Thyroid gland (tissue), 4 donors: ENCODE measurements at regions not wholly inside any gene's neighbourhood (a gene's known extent, or its start where the extent isn't known, plus 50 kb on each side); places are given as distances from the start of the nearest gene placed in this dataset.

ENCODE experiments used
- DNase-seq, 2 donors: peaks; one replicate each; pipeline ENCODE4 v3.0.0-alpha.2; 2019
- H3K27ac ChIP-seq, 3 donors: fragments of 200-600 bp; sonication (generic); 1 replicate in 2 of 3; 2 replicates in 1 of 3; pipeline ENCODE4 v1.5.1; 2016 to 2019; ENCODE audit warnings: mild to moderate bottlenecking in 1 of 3, moderate library complexity in 1 of 3
- H3K27me3 ChIP-seq: fragments of 200-600 bp; sonication (generic); one replicate; pipeline ENCODE4 v1.5.1; 2019
- H3K36me3 ChIP-seq, 2 donors: fragments of 200-600 bp; sonication (generic); one replicate each; pipeline ENCODE4 v1.5.1; 2016 to 2019
- H3K4me1 ChIP-seq, 2 donors: fragments of 200-600 bp; sonication (generic); one replicate each; pipeline ENCODE4 v1.5.1; 2017 to 2019
- H3K4me3 ChIP-seq, 3 donors: fragments of 200-600 bp; sonication (generic); replicated peaks in 1 of 3; 1 replicate in 2 of 3; 2 replicates in 1 of 3; pipeline ENCODE4 v1.5.1; 2016; ENCODE audit warnings: mild to moderate bottlenecking in 1 of 3
- H3K9me3 ChIP-seq: fragments of 200-600 bp; sonication (generic); one replicate; pipeline ENCODE4 v1.5.1; 2017
- POLR2A ChIP-seq, 2 donors: fragments of 450-650 bp; IDR thresholded peaks; one replicate each; pipeline ENCODE4 v1.6.1; 2017; ENCODE audit warnings: antibody characterized with exemption in 2 of 2, mild to moderate bottlenecking in 2 of 2, moderate library complexity in 1 of 2
- WGBS, 2 donors: methylation state at CpG; one replicate each; pipeline ENCODE4 v1.1.5; 2017; 5-methylcytosine and 5-hydroxymethylcytosine counted together
- intact Hi-C: fragments of 100-400 bp; cut with DNase I; formaldehyde crosslinking; loops from one replicate; pipeline ENCODE4 v1.15.1; 2023
- TF ChIP-seq, protein P1 (sequence below), 6 experiments: fragments of 200-600 bp in 3 of 6; fragments of 450-650 bp in 3 of 6; sonication (generic) in 3 of 6; IDR thresholded peaks; one replicate each; pipeline ENCODE4 v1.5.1; 2016 to 2019; ENCODE audit warnings: antibody characterized with exemption in 6 of 6, mild to moderate bottlenecking in 2 of 6, inconsistent platforms in 1 of 6, moderate library complexity in 1 of 6

DNA sequence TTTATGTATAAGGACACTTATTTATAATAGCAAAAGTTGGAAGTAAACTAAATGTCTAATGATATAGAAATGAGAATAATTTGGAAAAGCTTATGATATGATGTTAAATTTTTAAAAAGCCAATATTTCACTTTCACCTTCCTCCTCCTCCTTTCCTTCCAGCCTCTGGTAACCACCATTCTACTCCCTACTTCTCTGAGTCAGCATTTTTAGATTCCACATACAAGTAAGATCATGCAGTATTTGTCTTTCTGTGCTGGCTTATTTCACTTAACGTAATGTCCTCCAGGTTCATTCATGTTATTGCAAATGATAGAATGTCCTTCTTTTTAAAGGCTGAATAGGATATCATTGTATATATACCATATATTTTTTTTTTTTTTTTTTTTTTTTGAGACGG, 180.2 kb downstream of the RNF144B start:
- H3K36me3 ChIP-seq = no peaks in the 10 kb centered on the region
- no peaks in the 10 kb centered on the region for H3K27me3 ChIP-seq
- no peak overlapping the region for H3K4me3 ChIP-seq
- no peak for DNase-seq
- 99 to 100% methylated on average over 2 of the region's 2 CpGs for WGBS, 2 donors
- TF ChIP-seq, protein P1, sequence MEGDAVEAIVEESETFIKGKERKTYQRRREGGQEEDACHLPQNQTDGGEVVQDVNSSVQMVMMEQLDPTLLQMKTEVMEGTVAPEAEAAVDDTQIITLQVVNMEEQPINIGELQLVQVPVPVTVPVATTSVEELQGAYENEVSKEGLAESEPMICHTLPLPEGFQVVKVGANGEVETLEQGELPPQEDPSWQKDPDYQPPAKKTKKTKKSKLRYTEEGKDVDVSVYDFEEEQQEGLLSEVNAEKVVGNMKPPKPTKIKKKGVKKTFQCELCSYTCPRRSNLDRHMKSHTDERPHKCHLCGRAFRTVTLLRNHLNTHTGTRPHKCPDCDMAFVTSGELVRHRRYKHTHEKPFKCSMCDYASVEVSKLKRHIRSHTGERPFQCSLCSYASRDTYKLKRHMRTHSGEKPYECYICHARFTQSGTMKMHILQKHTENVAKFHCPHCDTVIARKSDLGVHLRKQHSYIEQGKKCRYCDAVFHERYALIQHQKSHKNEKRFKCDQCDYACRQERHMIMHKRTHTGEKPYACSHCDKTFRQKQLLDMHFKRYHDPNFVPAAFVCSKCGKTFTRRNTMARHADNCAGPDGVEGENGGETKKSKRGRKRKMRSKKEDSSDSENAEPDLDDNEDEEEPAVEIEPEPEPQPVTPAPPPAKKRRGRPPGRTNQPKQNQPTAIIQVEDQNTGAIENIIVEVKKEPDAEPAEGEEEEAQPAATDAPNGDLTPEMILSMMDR (IDR thresholded peaks at IDR 0.05) = no peak
- no peak for TF ChIP-seq POLR2A (IDR thresholded peaks at IDR 0.05)
- intact Hi-C loops = no loop called here
- no peak overlapping the region for H3K27ac ChIP-seq
- H3K9me3 ChIP-seq = no peaks in the 10 kb centered on the region
- H3K4me1 ChIP-seq = no peaks in the 10 kb centered on the region

DNA sequence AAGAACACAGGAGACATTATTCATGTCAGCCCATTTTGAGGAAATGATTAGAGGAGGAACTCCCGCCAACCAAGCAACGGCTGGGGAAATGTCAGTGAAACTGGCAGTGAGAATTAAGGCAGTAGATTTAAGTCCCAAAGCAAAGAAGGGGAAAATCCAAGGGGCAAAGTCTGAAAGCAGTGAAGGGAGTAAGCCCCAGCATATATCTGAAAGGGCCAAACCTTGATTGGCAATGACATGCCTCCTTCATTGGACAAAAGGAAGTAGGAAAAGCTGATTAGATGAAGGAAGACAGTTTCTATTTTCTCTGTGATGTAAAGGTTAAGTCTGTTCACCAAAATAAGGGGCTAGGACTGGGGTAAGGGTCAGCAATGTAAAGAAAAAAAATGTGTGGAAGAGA, 190.3 kb downstream of the RNF144B start:
- Histone ChIP-seq H3K4me3 (no peak overlapping the region), H3K27ac (no peak overlapping the region), H3K27me3 (no peaks in the 10 kb centered on the region), H3K4me1 (no peaks in the 10 kb centered on the region), H3K9me3 (no peaks in the 10 kb centered on the region), H3K36me3 (no peaks in the 10 kb centered on the region)
- no peak for TF ChIP-seq POLR2A (IDR thresholded peaks at IDR 0.05)
- TF ChIP-seq, protein P1 (IDR thresholded peaks at IDR 0.05) = no peak
- 64 to 79% methylated on average over 2 of the region's 2 CpGs for WGBS, 2 donors
- intact Hi-C loops = no loop called here
- DNase-seq = no peak

DNA sequence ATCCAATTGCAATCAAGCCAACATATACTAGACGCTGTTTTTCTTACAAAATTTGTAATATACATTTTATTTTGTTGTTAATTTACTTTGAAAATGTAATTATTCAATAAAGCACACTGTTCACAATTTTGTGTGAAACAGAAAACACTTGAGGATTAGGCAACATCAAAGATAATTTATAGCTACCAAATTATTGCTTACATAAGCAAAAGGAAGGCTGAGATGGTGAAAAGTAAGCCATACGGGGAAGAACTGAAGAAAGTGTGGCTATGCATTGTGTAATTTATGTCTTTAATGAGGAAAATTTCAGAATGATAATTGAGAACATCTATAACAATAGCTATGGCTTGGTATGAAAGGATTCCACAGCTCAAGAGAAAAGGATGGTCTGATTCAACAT, 192.0 kb downstream of the RNF144B start:
- Histone ChIP-seq H3K36me3 (no peaks in the 10 kb centered on the region), H3K27me3 (no peaks in the 10 kb centered on the region), H3K4me1 (no peaks in the 10 kb centered on the region), H3K27ac (no peak overlapping the region), H3K4me3 (no peak overlapping the region), H3K9me3 (no peaks in the 10 kb centered on the region)
- WGBS, 2 donors = 86 to 88% methylated on average over 2 of the region's 2 CpGs
- TF ChIP-seq, protein P1 (IDR thresholded peaks at IDR 0.05) = no peak
- TF ChIP-seq POLR2A (IDR thresholded peaks at IDR 0.05) = no peak
- intact Hi-C loops = no loop called here
- no peak for DNase-seq

DNA sequence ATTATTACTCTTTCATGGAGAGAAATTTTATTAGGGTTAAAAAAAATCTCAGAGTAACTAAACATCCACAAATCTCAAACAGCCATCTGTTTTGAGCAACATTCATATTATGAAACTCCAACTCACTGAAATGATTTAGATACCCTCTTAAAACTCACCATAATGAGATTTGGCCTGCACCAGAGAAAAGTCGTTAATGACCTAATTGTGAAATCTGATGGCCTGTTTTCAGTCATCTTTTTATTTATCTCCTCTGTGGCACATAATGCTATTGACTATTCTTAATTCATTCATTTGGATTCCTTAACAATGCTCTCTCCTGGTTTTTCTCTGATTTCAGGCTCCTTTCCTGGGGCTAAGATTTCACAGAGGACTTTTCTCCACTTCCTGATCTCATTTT, 192.7 kb downstream of the RNF144B start:
- no peak overlapping the region for H3K4me3 ChIP-seq
- no peak overlapping the region for H3K27ac ChIP-seq
- 85 to 94% methylated on average over 1 of the region's 1 CpG for WGBS, 2 donors
- no peaks in the 10 kb centered on the region for H3K36me3 ChIP-seq
- TF ChIP-seq POLR2A (IDR thresholded peaks at IDR 0.05) = no peak
- TF ChIP-seq, protein P1 (IDR thresholded peaks at IDR 0.05) = no peak
- DNase-seq = no peak
- no peaks in the 10 kb centered on the region for H3K27me3 ChIP-seq
- intact Hi-C loops = no loop called here
- H3K4me1 ChIP-seq = peaks cover 0 to 3% of the 10 kb centered on the region in 2 donors
- no peaks in the 10 kb centered on the region for H3K9me3 ChIP-seq

DNA sequence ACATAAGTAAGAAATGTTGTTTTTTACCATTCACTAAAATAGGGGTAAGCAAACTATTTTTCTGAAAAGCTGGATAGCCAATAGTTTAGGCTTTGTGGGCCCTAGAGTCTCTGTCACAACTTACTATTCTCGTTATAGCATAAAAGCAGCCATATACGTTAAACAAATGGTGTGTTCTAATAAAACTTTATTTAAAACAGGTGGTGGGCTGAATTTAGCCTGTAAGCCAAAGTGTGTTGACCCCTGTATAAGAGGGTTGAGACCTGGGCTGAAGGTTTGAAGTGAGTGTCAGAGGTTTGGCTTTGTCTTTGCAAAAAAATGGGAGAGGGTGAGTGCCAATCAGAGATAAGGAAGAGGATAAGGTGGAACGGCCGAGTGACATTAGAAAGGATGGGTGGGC, 197.2 kb downstream of the RNF144B start:
- H3K4me3 ChIP-seq = no peak overlapping the region
- intact Hi-C loops = no loop called here
- TF ChIP-seq, protein P1 (IDR thresholded peaks at IDR 0.05) = no peak
- no peak for TF ChIP-seq POLR2A (IDR thresholded peaks at IDR 0.05)
- DNase-seq = no peak
- H3K4me1 ChIP-seq = peaks cover 0 to 7% of the 10 kb centered on the region in 2 donors
- H3K27me3 ChIP-seq = no peaks in the 10 kb centered on the region
- WGBS, 2 donors = 88% methylated on average over 4 of the region's 4 CpGs
- no peaks in the 10 kb centered on the region for H3K9me3 ChIP-seq
- H3K27ac ChIP-seq = no peak overlapping the region
- H3K36me3 ChIP-seq = no peaks in the 10 kb centered on the region
